Neural crest cell (in vitro differentiated cells): ENCODE measurements at regions not wholly inside any gene's neighbourhood (a gene's known extent, or its start where the extent isn't known, plus 50 kb on each side); places are given as distances from the start of the nearest gene placed in this dataset.

Experiments
- DNase-seq: peaks from one replicate; pipeline ENCODE4 v3.0.0; 2021; ENCODE audit warnings: low read depth, mixed read lengths, low spot score
- H3K27ac Mint-ChIP-seq: one replicate; pipeline ENCODE4 v1.8.0; 2021; ENCODE audit warnings: mild to moderate bottlenecking, mixed read lengths; ENCODE audit not compliant: unreplicated experiment
- H3K27me3 Mint-ChIP-seq: 2 replicates; pipeline ENCODE4 v1.8.0; 2021; ENCODE audit warnings: low read depth, mild to moderate bottlenecking, mixed read lengths
- H3K36me3 Mint-ChIP-seq: 2 replicates; pipeline ENCODE4 v1.8.0; 2021; ENCODE audit warnings: low read depth, mild to moderate bottlenecking, mixed read lengths
- H3K4me1 Mint-ChIP-seq: 2 replicates; pipeline ENCODE4 v1.8.0; 2021; ENCODE audit warnings: mixed read lengths
- H3K4me3 Mint-ChIP-seq: one replicate; pipeline ENCODE4 v1.8.0; 2021; ENCODE audit warnings: mild to moderate bottlenecking, mixed read lengths
- H3K9me3 Mint-ChIP-seq: 2 replicates; pipeline ENCODE4 v1.8.0; 2021; ENCODE audit warnings: mixed read lengths
- CTCF ChIP-seq: fragments of 200-600 bp; sonication (generic); conservative IDR thresholded peaks from 2 replicates; pipeline ENCODE4 v1.5.0; 2021; ENCODE audit warnings: antibody characterized with exemption, mild to moderate bottlenecking

GRCh38 chr2:14127765-14128164 is 504.8 kb upstream of the LRATD1 start:
- no peaks in the 10 kb centered on the region for H3K9me3 Mint-ChIP-seq
- no peak for TF ChIP-seq CTCF
- no peaks in the 10 kb centered on the region for H3K36me3 Mint-ChIP-seq
- H3K4me1 Mint-ChIP-seq: no peaks in the 10 kb centered on the region
- peaks cover 2% of the 10 kb centered on the region for H3K27me3 Mint-ChIP-seq
- no peak overlapping the region for H3K4me3 Mint-ChIP-seq
- no peak for DNase-seq
- no peak overlapping the region for H3K27ac Mint-ChIP-seq

GRCh38 chr2:14132386-14132785 is 500.1 kb upstream of the LRATD1 start:
- Mint-ChIP-seq H3K27ac (no peak overlapping the region), H3K4me1 (no peaks in the 10 kb centered on the region), H3K27me3 (peaks cover 6% of the 10 kb centered on the region), H3K4me3 (no peak overlapping the region), H3K36me3 (no peaks in the 10 kb centered on the region), H3K9me3 (no peaks in the 10 kb centered on the region)
- TF ChIP-seq CTCF: no peak
- no peak for DNase-seq

- no peak for TF ChIP-seq CTCF
- no peak overlapping the region for H3K4me3 Mint-ChIP-seq
- H3K4me1 Mint-ChIP-seq: peaks cover 4% of the 10 kb centered on the region
- no peak for DNase-seq
- H3K27me3 Mint-ChIP-seq: peaks cover 4% of the 10 kb centered on the region
- H3K27ac Mint-ChIP-seq: no peak overlapping the region
- no peaks in the 10 kb centered on the region for H3K9me3 Mint-ChIP-seq
- H3K36me3 Mint-ChIP-seq: no peaks in the 10 kb centered on the region
Measured at GRCh38 chr2:14134771-14135170, 497.7 kb upstream of the LRATD1 start.

- no peak overlapping the region for H3K27ac Mint-ChIP-seq
- peaks cover 4% of the 10 kb centered on the region for H3K4me1 Mint-ChIP-seq
- H3K9me3 Mint-ChIP-seq: no peaks in the 10 kb centered on the region
- H3K27me3 Mint-ChIP-seq: peaks cover 6% of the 10 kb centered on the region
- H3K4me3 Mint-ChIP-seq: no peak overlapping the region
- no peaks in the 10 kb centered on the region for H3K36me3 Mint-ChIP-seq
- no peak for DNase-seq
- TF ChIP-seq CTCF: no peak
Measured at GRCh38 chr2:14136030-14136429, 496.5 kb upstream of the LRATD1 start.

GRCh38 chr2:14137643-14138042 is 494.9 kb upstream of the LRATD1 start:
- H3K27ac Mint-ChIP-seq: no peak overlapping the region
- no peaks in the 10 kb centered on the region for H3K9me3 Mint-ChIP-seq
- peak; percentile 1 for DNase-seq
- H3K4me1 Mint-ChIP-seq: peaks cover 4% of the 10 kb centered on the region
- H3K4me3 Mint-ChIP-seq: peak overlapping the region; percentile 10
- peak; percentile 57 for TF ChIP-seq CTCF
- H3K36me3 Mint-ChIP-seq: no peaks in the 10 kb centered on the region
- H3K27me3 Mint-ChIP-seq: peaks cover 9% of the 10 kb centered on the region
